GM10266 (cell line): ENCODE measurements at regions not wholly inside any gene's neighbourhood (a gene's known extent, or its start where the extent isn't known, plus 50 kb on each side); places are given as distances from the start of the nearest gene placed in this dataset.
A peak's percentile ranks its signal among the peaks of the same experiment; 100 is the strongest.

Source experiments
- DNase-seq: peaks from one replicate; pipeline ENCODE4 v3.0.0; 2012; ENCODE audit errors: extremely low spot score
- CTCF ChIP-seq: IDR thresholded peaks from 2 replicates; pipeline ENCODE4 v1.5.1; 2012; ENCODE audit warnings: mild to moderate bottlenecking, low read depth; ENCODE audit not compliant: control insufficient read depth, insufficient read depth; ENCODE audit errors: missing control alignments

GRCh38 chr9:124084087-124084486 lies 72.5 kb downstream of the LHX2 start:
- no peak for TF ChIP-seq CTCF
- no peak for DNase-seq

DNA sequence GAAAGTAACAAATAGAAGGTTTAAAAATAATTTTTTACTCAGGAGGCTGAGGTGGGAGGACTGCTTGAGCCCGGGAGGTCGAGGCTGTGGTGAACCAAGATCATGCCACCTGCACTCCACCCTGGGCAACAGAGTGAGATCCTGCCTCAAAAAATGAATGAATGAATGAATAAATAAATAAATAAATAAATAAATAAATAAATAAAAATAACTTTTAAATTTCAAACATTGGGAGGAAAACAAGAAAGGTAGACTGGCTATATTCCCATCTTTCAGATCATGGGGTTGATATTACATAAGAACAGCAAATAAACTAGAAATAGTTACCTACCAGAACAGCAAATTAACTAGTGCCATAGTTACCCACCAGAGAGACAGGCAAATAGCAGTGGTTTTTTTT lies 75.7 kb downstream of the LHX2 start:
- TF ChIP-seq CTCF, result no peak
- DNase-seq, result no peak

DNA sequence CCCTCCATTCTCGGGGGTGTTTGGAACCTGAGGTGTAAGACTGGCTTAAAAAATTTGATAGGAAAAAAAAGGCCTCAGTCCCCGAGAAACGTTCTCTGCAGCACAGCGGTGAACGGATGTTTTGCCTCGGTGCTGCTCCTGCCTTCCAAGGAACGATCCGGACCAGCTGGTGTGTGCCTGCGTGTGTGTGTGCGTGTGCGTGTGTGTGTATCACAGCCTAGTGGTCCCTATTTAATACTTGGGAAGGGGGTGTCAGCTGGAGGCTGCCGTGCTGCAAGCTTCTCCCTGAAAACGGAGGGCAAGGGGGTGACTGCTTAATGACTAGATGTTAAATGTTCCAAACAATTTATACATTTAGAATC lies 76.9 kb downstream of the LHX2 start:
- no peak for DNase-seq
- TF ChIP-seq CTCF, result no peak

- peak; percentile 59 for DNase-seq
These were observed 78.3 kb downstream of the LHX2 start for GRCh38 chr9:124089631-124090488.

- TF ChIP-seq CTCF, result no peak
- no peak for DNase-seq
These were observed 86.8 kb downstream of the LHX2 start for GRCh38 chr9:124098141-124098905.

DNA sequence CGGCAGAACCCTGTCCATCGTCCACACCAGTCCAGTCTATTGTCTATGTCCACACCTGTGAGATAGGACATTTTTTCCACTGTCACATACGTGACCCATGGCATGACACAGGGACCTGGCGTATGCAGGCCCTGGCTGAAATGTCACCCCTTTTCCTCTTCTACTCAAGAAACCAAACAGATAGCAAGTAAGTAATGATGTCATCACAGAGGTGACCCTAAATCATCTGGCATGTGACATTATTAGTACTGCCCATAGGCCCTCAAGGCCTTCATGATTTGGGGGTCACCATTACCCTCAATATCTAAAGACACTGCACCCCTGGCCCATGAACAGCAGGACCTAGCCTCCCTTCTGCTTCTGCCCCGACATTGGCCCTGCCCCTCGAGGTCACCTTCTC lies 88.3 kb downstream of the LHX2 start:
- DNase-seq, result no peak
- TF ChIP-seq CTCF, result no peak

GRCh38 chr9:124101215-124101968 lies 89.8 kb downstream of the LHX2 start:
- TF ChIP-seq CTCF, result no peak
- no peak for DNase-seq
